ENCODE measurements at regions not wholly inside any gene's neighbourhood (a gene's known extent, or its start where the extent isn't known, plus 50 kb on each side); places are given as distances from the start of the nearest gene placed in this dataset.

DNA sequence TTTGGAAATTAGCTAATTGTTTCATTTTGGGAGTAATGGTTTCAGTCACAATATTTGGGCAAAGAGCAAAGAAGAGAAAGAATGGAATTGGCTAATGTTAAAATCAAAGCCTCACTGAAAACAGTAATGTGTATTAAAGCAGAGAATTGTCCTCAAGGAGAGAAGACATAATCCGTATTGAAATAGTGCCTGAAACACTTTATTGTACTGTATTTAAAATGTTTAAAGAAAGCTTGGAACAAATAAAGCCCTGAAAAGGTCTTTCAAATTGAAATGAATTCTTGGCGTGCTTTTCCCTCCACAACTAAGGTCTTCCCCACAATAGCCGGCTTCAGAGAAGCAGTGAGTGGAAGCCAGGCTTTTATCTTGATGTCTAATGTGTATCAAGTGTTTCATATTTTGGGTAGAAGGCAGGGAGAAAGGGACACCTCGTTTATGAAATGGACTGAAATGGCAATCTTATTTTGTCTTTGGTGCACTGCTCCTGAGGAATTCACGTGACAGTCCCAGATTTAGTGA is 212.9 kb upstream of the CRY1 start:
- no peak overlapping the region for H3K9ac ChIP-seq (ENCODE audit: low read depth, low read length, poor library complexity, severe bottlenecking)
- no peaks in the 10 kb centered on the region for H3K79me2 ChIP-seq (ENCODE audit: insufficient read depth, low read length)
- H3K9me2 ChIP-seq (replicated peaks; ENCODE audit: low read depth, low read length) = no peaks in the 10 kb centered on the region
- no peak overlapping the region for H2AFZ ChIP-seq (ENCODE audit: low read length)
- peaks cover 45% of the 10 kb centered on the region for H3K4me1 ChIP-seq (ENCODE audit: insufficient read depth, low read length, poor library complexity, severe bottlenecking)
- no peaks in the 10 kb centered on the region for H3K27me3 ChIP-seq (ENCODE audit: insufficient read depth, low read length, poor library complexity, severe bottlenecking)
- H3K9me3 ChIP-seq (ENCODE audit: insufficient read depth, low read depth, low read length) = no peaks in the 10 kb centered on the region
- H3K36me3 ChIP-seq (ENCODE audit: insufficient read depth, low read length) = no peaks in the 10 kb centered on the region
- H4K20me1 ChIP-seq (ENCODE audit: insufficient read depth, low read length, poor library complexity, severe bottlenecking) = no peaks in the 10 kb centered on the region
- no peak overlapping the region for H3K4me2 ChIP-seq (ENCODE audit: low read depth, low read length, poor library complexity, severe bottlenecking)
- 0 out of 2 replicates have a peak, but pooled peaks cover 5% of the 10 kb centered on the region for H3F3A ChIP-seq (ENCODE audit: low read depth)
- no peak for TF ChIP-seq EZH2phosphoT487 (IDR thresholded peaks at IDR 0.05; ENCODE audit: borderline replicate concordance)
- TF ChIP-seq, protein P1, sequence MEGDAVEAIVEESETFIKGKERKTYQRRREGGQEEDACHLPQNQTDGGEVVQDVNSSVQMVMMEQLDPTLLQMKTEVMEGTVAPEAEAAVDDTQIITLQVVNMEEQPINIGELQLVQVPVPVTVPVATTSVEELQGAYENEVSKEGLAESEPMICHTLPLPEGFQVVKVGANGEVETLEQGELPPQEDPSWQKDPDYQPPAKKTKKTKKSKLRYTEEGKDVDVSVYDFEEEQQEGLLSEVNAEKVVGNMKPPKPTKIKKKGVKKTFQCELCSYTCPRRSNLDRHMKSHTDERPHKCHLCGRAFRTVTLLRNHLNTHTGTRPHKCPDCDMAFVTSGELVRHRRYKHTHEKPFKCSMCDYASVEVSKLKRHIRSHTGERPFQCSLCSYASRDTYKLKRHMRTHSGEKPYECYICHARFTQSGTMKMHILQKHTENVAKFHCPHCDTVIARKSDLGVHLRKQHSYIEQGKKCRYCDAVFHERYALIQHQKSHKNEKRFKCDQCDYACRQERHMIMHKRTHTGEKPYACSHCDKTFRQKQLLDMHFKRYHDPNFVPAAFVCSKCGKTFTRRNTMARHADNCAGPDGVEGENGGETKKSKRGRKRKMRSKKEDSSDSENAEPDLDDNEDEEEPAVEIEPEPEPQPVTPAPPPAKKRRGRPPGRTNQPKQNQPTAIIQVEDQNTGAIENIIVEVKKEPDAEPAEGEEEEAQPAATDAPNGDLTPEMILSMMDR (conservative IDR thresholded peaks at IDR 0.05; ENCODE audit: low read length) = no peak
- no peak overlapping the region for H3K4me3 ChIP-seq (ENCODE audit: low read length, poor library complexity, severe bottlenecking)

DNA sequence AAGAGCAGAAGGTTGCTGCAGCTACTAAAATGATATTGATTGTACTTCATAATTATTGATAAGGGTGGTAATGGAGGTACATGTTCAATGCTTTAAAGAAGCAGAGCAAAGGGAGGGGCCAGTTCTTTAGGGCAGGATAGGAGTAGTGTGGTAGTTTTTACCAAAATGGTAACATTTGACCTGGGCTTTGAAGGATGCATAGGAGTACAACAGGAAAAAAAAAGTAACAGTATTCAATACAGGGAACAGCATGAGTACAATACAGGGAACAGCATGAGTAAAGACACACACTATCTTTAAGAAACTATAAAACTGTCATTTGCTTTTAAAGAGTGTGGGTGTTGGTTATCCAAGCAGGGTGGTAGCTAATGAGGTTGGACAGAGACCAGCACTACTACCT is 215.0 kb upstream of the CRY1 start:
- Histone ChIP-seq H3K27me3 (ENCODE audit: insufficient read depth, low read length, poor library complexity, severe bottlenecking) (no peaks in the 10 kb centered on the region), H3F3A (ENCODE audit: low read depth) (0 out of 2 replicates have a peak, but pooled peaks cover 2% of the 10 kb centered on the region), H3K4me3 (ENCODE audit: low read length, poor library complexity, severe bottlenecking) (no peak overlapping the region), H3K4me2 (ENCODE audit: low read depth, low read length, poor library complexity, severe bottlenecking) (peak overlapping the region; percentile 67), H2AFZ (ENCODE audit: low read length) (no peak overlapping the region), H3K36me3 (ENCODE audit: insufficient read depth, low read length) (no peaks in the 10 kb centered on the region), H3K9me2 (replicated peaks; ENCODE audit: low read depth, low read length) (no peaks in the 10 kb centered on the region), H3K79me2 (ENCODE audit: insufficient read depth, low read length) (no peaks in the 10 kb centered on the region), H4K20me1 (ENCODE audit: insufficient read depth, low read length, poor library complexity, severe bottlenecking) (no peaks in the 10 kb centered on the region), H3K9ac (ENCODE audit: low read depth, low read length, poor library complexity, severe bottlenecking) (no peak overlapping the region), H3K9me3 (ENCODE audit: insufficient read depth, low read depth, low read length) (no peaks in the 10 kb centered on the region), H3K4me1 (ENCODE audit: insufficient read depth, low read length, poor library complexity, severe bottlenecking) (peaks cover 36% of the 10 kb centered on the region)
- TF ChIP-seq, protein P1 (conservative IDR thresholded peaks at IDR 0.05; ENCODE audit: low read length) = no peak
- TF ChIP-seq EZH2phosphoT487 (IDR thresholded peaks at IDR 0.05; ENCODE audit: borderline replicate concordance) = no peak

DNA sequence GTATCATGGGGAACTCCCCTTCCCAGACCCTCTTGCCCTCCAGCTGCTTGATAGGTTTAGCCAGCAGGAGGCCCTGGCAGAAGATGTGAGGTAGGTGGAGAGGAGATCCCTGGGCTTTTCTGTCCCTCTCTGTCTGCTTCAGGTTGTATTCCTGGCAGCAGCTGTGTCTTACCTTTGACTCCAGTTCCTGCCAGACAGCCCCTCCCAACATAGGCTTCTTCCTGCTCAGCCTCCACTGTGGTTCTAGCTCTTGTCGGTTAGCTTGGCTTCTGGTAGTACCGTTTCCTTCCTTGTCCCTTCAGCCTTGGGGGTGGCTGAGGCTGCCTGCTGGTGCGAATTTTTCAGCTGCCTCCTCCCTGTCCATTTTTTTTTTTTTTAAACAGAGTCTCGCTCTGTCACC is 215.7 kb upstream of the CRY1 start:
- H3K36me3 ChIP-seq (ENCODE audit: insufficient read depth, low read length) = no peaks in the 10 kb centered on the region
- H3K9ac ChIP-seq (ENCODE audit: low read depth, low read length, poor library complexity, severe bottlenecking) = peak overlapping the region; percentile 59
- H4K20me1 ChIP-seq (ENCODE audit: insufficient read depth, low read length, poor library complexity, severe bottlenecking) = no peaks in the 10 kb centered on the region
- no peaks in the 10 kb centered on the region for H3K9me3 ChIP-seq (ENCODE audit: insufficient read depth, low read depth, low read length)
- peak overlapping the region; percentile 67; the same call in 1 of the 2 replicates for H2AFZ ChIP-seq (ENCODE audit: low read length)
- peak overlapping the region; percentile 67 for H3K4me2 ChIP-seq (ENCODE audit: low read depth, low read length, poor library complexity, severe bottlenecking)
- no peaks in the 10 kb centered on the region for H3K79me2 ChIP-seq (ENCODE audit: insufficient read depth, low read length)
- TF ChIP-seq, protein P1 (conservative IDR thresholded peaks at IDR 0.05; ENCODE audit: low read length) = no peak
- no peak for TF ChIP-seq EZH2phosphoT487 (IDR thresholded peaks at IDR 0.05; ENCODE audit: borderline replicate concordance)
- H3F3A ChIP-seq (ENCODE audit: low read depth) = no peaks in the 10 kb centered on the region
- no peaks in the 10 kb centered on the region for H3K9me2 ChIP-seq (replicated peaks; ENCODE audit: low read depth, low read length)
- no peaks in the 10 kb centered on the region for H3K27me3 ChIP-seq (ENCODE audit: insufficient read depth, low read length, poor library complexity, severe bottlenecking)
- peaks cover 29% of the 10 kb centered on the region for H3K4me1 ChIP-seq (ENCODE audit: insufficient read depth, low read length, poor library complexity, severe bottlenecking)
- H3K4me3 ChIP-seq (ENCODE audit: low read length, poor library complexity, severe bottlenecking) = peak overlapping the region; percentile 33
